HepG2 (cell line): ENCODE measurements at regions not wholly inside any gene's neighbourhood (a gene's known extent, or its start where the extent isn't known, plus 50 kb on each side); places are given as distances from the start of the nearest gene placed in this dataset.
"Not testable (repeated sequence)": the region's sequence is repeated elsewhere in the genome, so short reads cannot be mapped to it uniquely, and the experiment has no call there.

ENCODE experiments used
- ATAC-seq: fragments of 200-7000 bp; cut with Tn5 transposase; 3 replicates; pipeline ENCODE4 v1.9.1; 2020; ENCODE audit warnings: mild to moderate bottlenecking, moderate library complexity
- BruUV-seq: library from RNA; stranded (reverse); fragments of 400-500 nt; replicated peaks from 2 replicates; lab custom pipeline; 2021; lab: Mats Ljungman, UMichigan
- CTCF ChIA-PET: fragments of 300-600 bp; formaldehyde crosslinking; extraction: SDS; loops from one replicate; lab custom pipeline; 2021; ENCODE audit warnings: low total read pairs, inconsistent platforms, low intra/inter-chr PET ratio; lab: Yijun Ruan, JAX
- POLR2A ChIA-PET: fragments of 350-600 bp; sonication (Branson Sonifier 250); formaldehyde crosslinking; loops from one replicate; lab custom pipeline; 2020; ENCODE audit warnings: antibody characterized with exemption, inconsistent platforms; lab: Yijun Ruan, JAX
- DNase-seq: peaks from one replicate; pipeline ENCODE4 v3.0.0-alpha.2; 2015; ENCODE audit warnings: low spot score
- FAIRE-seq: peaks from 3 replicates; lab custom pipeline; 2011; peaks lifted over from hg19 to GRCh38; lab: Jason Lieb, UNC
- H2AFZ ChIP-seq: one replicate; pipeline ENCODE4 v1.6.1; 2011; ENCODE audit warnings: low read length, inconsistent platforms
- H3K27ac ChIP-seq: fragments of 300-600 bp; 3 replicates; pipeline ENCODE4 v1.8.0; 2011; ENCODE audit warnings: mixed run types, mild to moderate bottlenecking, mixed read lengths, low read length, inconsistent platforms; ENCODE audit not compliant: insufficient read depth; ENCODE audit errors: extremely low read length
- H3K27me3 ChIP-seq, 2 experiments: fragments of 200-600 bp in 1 of 2; 2 replicates in 1 of 2; 3 replicates in 1 of 2; pipeline versions ENCODE4 v1.6.0 to v1.8.0; 2011; ENCODE audit warnings: low read length in 2 of 2, mild to moderate bottlenecking in 2 of 2, moderate library complexity in 2 of 2, inconsistent platforms in 1 of 2; ENCODE audit not compliant: insufficient read depth in 2 of 2, control insufficient read depth in 1 of 2
- H3K36me3 ChIP-seq, 2 experiments: fragments of 200-600 bp in 1 of 2; replicated peaks in 1 of 2; 2 replicates in 1 of 2; 3 replicates in 1 of 2; pipeline versions ENCODE4 v1.5.1 to v1.8.0; 2011; ENCODE audit warnings: low read length in 2 of 2, inconsistent platforms in 1 of 2; ENCODE audit not compliant: insufficient read depth in 2 of 2, control insufficient read depth in 1 of 2
- H3K4me1 ChIP-seq: 2 replicates; pipeline ENCODE4 v1.5.1; 2012; ENCODE audit warnings: low read length, inconsistent platforms; ENCODE audit not compliant: insufficient read depth
- H3K4me2 ChIP-seq: 2 replicates; pipeline ENCODE4 v1.6.0; 2011; ENCODE audit warnings: low read depth, low read length, inconsistent platforms
- H3K4me3 ChIP-seq, 3 experiments: fragments of 200-600 bp in 1 of 3; sonication (generic), shearing (Covaris generic) in 1 of 3; replicated peaks in 1 of 3; 2 replicates each; pipeline ENCODE4 v1.5.1; 2011 to 2016; ENCODE audit warnings: low read length in 3 of 3, inconsistent platforms in 2 of 3, low read depth in 2 of 3, mild to moderate bottlenecking in 2 of 3, control low read depth in 1 of 3, mixed read lengths in 1 of 3; ENCODE audit not compliant: insufficient read depth in 1 of 3
- H3K79me2 ChIP-seq: one replicate; pipeline ENCODE4 v1.6.1; 2011; ENCODE audit warnings: low read length, inconsistent platforms; ENCODE audit not compliant: insufficient read depth
- H3K9ac ChIP-seq: 2 replicates; pipeline ENCODE4 v1.6.0; 2011; ENCODE audit warnings: mild to moderate bottlenecking, low read depth, low read length, inconsistent platforms; ENCODE audit not compliant: insufficient read depth
- H3K9me3 ChIP-seq: 2 replicates; pipeline ENCODE4 v1.5.1; 2012; ENCODE audit warnings: mild to moderate bottlenecking, low read length
- H4K20me1 ChIP-seq: 2 replicates; pipeline ENCODE4 v1.6.0; 2011; ENCODE audit warnings: inconsistent platforms, mild to moderate bottlenecking, low read length, moderate library complexity; ENCODE audit not compliant: insufficient read depth
- ARNTL ChIP-seq: sonication (generic); formaldehyde crosslinking; IDR thresholded peaks from 2 replicates; pipeline ENCODE4 v1.4.0; 2020; ENCODE audit warnings: mild to moderate bottlenecking, missing genetic modification reagents
- DPF2 ChIP-seq: sonication (generic); formaldehyde crosslinking; IDR thresholded peaks from 2 replicates; pipeline ENCODE4 v1.4.0; 2020; ENCODE audit warnings: mild to moderate bottlenecking, low read depth, missing genetic modification reagents, borderline replicate concordance
- MAF1 ChIP-seq: sonication (generic); formaldehyde crosslinking; IDR thresholded peaks from 2 replicates; pipeline ENCODE4 v1.5.0; 2020; ENCODE audit warnings: missing genetic modification reagents, borderline replicate concordance
- POGZ ChIP-seq: sonication (generic); formaldehyde crosslinking; IDR thresholded peaks from 2 replicates; pipeline ENCODE4 v1.4.0; 2020; ENCODE audit warnings: mild to moderate bottlenecking, missing genetic modification reagents
- TGIF2 ChIP-seq: IDR thresholded peaks from 2 replicates; pipeline ENCODE4 v1.6.1; 2016; ENCODE audit warnings: control low read depth, missing compliant biosample characterization
- WGBS: methylation state at CpG from one replicate; pipeline ENCODE4 v1.1.6; 2017; ENCODE audit warnings: low lambda C conversion rate; 5-methylcytosine and 5-hydroxymethylcytosine counted together
- in situ Hi-C: cut with HindIII; loops from 2 replicates; pipeline ENCODE4 v1.10.0; 2017; ENCODE audit warnings: low pct_unique_long_range_greater_than_20kb; ENCODE audit not compliant: extremely low pct_ligation_motif_present
- intact Hi-C: fragments of 100-400 bp; cut with micrococcal nuclease; formaldehyde crosslinking; loops from one replicate; pipeline ENCODE4 v1.10.0; 2022; ENCODE audit not compliant: unreplicated experiment

DNA sequence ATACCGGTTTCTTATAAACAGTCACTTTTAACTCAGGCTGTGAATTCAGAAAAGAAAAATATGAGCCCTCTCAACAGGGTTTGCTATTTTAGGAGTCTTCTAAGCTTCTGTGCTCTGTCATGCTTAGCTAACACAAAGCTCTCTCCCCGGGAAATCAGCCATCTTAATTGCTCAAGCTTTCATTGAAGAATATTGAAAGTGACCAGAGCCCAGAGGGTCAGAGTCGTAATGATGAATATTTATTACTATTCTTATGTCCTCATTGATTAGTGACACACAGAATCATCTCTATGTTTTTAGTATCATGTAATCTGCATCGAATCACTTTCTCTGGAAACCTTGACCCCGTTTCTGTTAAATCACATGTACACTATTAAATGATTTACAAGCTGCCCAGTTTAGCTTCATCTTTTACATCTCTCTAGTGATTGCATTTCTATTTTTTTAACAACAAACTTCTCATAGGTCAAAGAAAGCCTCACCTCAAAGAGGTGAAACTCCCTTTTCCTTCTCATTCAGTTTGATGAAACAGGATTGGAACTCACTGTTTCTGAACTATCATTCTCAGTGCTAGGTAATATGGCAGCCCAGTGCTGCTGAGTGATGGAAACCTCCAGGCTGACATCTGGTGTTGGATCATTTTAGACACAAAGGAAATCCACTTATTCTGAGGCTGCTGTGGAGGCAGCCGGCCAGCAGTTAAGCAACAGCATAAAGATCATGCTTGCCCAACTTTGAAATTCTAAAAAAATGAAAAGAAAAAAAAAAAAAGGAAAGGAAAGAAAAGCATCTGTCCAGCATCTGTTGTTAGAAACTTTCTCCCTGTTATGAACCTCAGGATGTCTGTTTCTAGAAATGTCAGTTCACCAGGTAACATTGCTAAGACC is 96.3 kb downstream of the RFPL4B start:
- Histone ChIP-seq H3K4me1 (peaks cover 15% of the 10 kb centered on the region), H3K27ac (no peak overlapping the region), H3K79me2 (no peaks in the 10 kb centered on the region), H4K20me1 (no peaks in the 10 kb centered on the region), H3K27me3 (no peaks in the 10 kb centered on the region), H3K4me2 (no peak overlapping the region), H2AFZ (no peak overlapping the region), H3K36me3 (no peaks in the 10 kb centered on the region), H3K4me3 (no peak overlapping the region), H3K9ac (no peak overlapping the region), H3K9me3 (no peaks in the 10 kb centered on the region)
- in situ Hi-C loops (no loop called here), intact Hi-C loops (no loop called here)
- no peak for TF ChIP-seq DPF2 (CRISPR knock-in tag)
- TF ChIP-seq ARNTL (CRISPR knock-in tag) = no peak
- TF ChIP-seq MAF1 (CRISPR knock-in tag) = no peak
- TF ChIP-seq TGIF2 (CRISPR knock-in tag) = no peak
- no peak for TF ChIP-seq POGZ (CRISPR knock-in tag)
- 6% methylated on average over 6 of the region's 6 CpGs for WGBS
- ATAC-seq (no peak), FAIRE-seq (no peak), DNase-seq (no peak)
- POLR2A ChIA-PET = no interaction called here
- CTCF ChIA-PET = no interaction called here
- BruUV-seq = no TSS peak

DNA sequence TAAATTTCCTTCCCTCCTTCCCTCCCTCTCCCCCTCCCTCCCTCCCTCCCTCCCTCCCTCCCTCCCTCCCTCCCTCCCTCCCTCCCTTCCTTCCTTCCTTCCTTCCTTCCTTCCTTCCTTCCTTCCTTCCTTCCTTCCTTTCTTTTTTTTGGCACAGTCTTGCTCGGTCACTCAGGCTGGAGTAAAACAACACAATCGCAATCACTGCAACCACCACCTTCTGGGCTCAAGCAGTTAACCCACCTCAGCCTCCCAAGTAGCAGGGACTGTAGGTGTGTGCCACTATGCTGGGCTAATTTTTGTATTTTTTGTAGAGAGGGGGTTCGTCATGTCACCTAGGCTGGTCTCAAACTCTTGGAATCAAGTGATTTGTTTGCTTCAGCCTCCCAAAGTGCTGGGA is 101.7 kb downstream of the RFPL4B start:
- CTCF ChIA-PET, H3K27ac ChIP-seq: not testable (repeated sequence)

More for the DNA sequence above, 101.7 kb downstream of the RFPL4B start:
- BruUV-seq, ATAC-seq, POLR2A ChIA-PET, H3K9ac ChIP-seq, H3K36me3 ChIP-seq, intact Hi-C loops, H2AFZ ChIP-seq, DNase-seq, H3K9me3 ChIP-seq, FAIRE-seq, H3K4me1 ChIP-seq, in situ Hi-C loops, H3K4me2 ChIP-seq, H3K79me2 ChIP-seq, H3K27me3 ChIP-seq, H3K4me3 ChIP-seq, H4K20me1 ChIP-seq: not testable (repeated sequence)
- 2% methylated on average over 3 of the region's 3 CpGs for WGBS
